ENCODE measurements at regions not wholly inside any gene's neighbourhood (a gene's known extent, or its start where the extent isn't known, plus 50 kb on each side); places are given as distances from the start of the nearest gene placed in this dataset.
"Not testable (repeated sequence)": the region's sequence is repeated elsewhere in the genome, so short reads cannot be mapped to it uniquely, and the experiment has no call there.

- no peak for TF ChIP-seq CTCF (IDR thresholded peaks at IDR 0.05; ENCODE audit: low read length)
- no peak for TF ChIP-seq EZH2phosphoT487 (IDR thresholded peaks at IDR 0.05; ENCODE audit: low read length)
- TF ChIP-seq EZH2 (optimal IDR thresholded peaks at IDR 0.05; ENCODE audit: low read depth, low read length) = no peak
- H3K4me1 ChIP-seq (ENCODE audit: low read length) = 0 out of 2 replicates have a peak, but pooled peaks cover 7% of the 10 kb centered on the region
- peak overlapping the region; percentile 62 for H3K4me2 ChIP-seq (ENCODE audit: low read depth, low read length)
- H3K79me2 ChIP-seq (ENCODE audit: low read length) = no peaks in the 10 kb centered on the region
- H3K9me2 ChIP-seq (replicated peaks; ENCODE audit: insufficient read depth, low read length) = no peaks in the 10 kb centered on the region
- peak overlapping the region; percentile 63 for H3K4me3 ChIP-seq (ENCODE audit: low read length)
- H3K27me3 ChIP-seq (replicated peaks; ENCODE audit: insufficient read depth, low read length) = no peaks in the 10 kb centered on the region
- no peaks in the 10 kb centered on the region for H4K20me1 ChIP-seq (ENCODE audit: insufficient read depth, low read length)
- H3F3A ChIP-seq (ENCODE audit: insufficient read depth, low read length) = peaks cover 16% of the 10 kb centered on the region
- H3K9ac ChIP-seq (ENCODE audit: low read length) = peak overlapping the region; percentile 41
- no peaks in the 10 kb centered on the region for H3K36me3 ChIP-seq (replicated peaks; ENCODE audit: insufficient read depth, low read length)
- no peaks in the 10 kb centered on the region for H3K9me3 ChIP-seq (replicated peaks; ENCODE audit: insufficient read depth, low read length)
- DNase-seq = peak; percentile 64
- H2AFZ ChIP-seq (ENCODE audit: low read length) = peak overlapping the region; percentile 87
- peak overlapping the region; percentile 79 for H3K27ac ChIP-seq (ENCODE audit: low read length)
These were observed 80.4 kb upstream of the ZNF184 start for GRCh38 chr6:27553123-27553904.

GRCh38 chr6:27551607-27552006, 78.7 kb upstream of the ZNF184 start:
- Histone ChIP-seq H3K79me2 (ENCODE audit: low read length) (no peaks in the 10 kb centered on the region), H3F3A (ENCODE audit: insufficient read depth, low read length) (peaks cover 16% of the 10 kb centered on the region), H3K9me3 (replicated peaks; ENCODE audit: insufficient read depth, low read length) (no peaks in the 10 kb centered on the region), H3K27me3 (replicated peaks; ENCODE audit: insufficient read depth, low read length) (no peaks in the 10 kb centered on the region), H3K27ac (ENCODE audit: low read length) (no peak overlapping the region), H2AFZ (ENCODE audit: low read length) (no peak overlapping the region), H3K4me1 (ENCODE audit: low read length) (0 out of 2 replicates have a peak, but pooled peaks cover 7% of the 10 kb centered on the region), H3K36me3 (replicated peaks; ENCODE audit: insufficient read depth, low read length) (no peaks in the 10 kb centered on the region), H3K9ac (ENCODE audit: low read length) (no peak overlapping the region), H3K9me2 (replicated peaks; ENCODE audit: insufficient read depth, low read length) (no peaks in the 10 kb centered on the region), H4K20me1 (ENCODE audit: insufficient read depth, low read length) (no peaks in the 10 kb centered on the region), H3K4me2 (ENCODE audit: low read depth, low read length) (no peak overlapping the region), H3K4me3 (ENCODE audit: low read length) (no peak overlapping the region)
- TF ChIP-seq CTCF (IDR thresholded peaks at IDR 0.05; ENCODE audit: low read length) (no peak), EZH2phosphoT487 (IDR thresholded peaks at IDR 0.05; ENCODE audit: low read length) (no peak), EZH2 (optimal IDR thresholded peaks at IDR 0.05; ENCODE audit: low read depth, low read length) (no peak)
- DNase-seq = no peak

- no peaks in the 10 kb centered on the region for H4K20me1 ChIP-seq (ENCODE audit: insufficient read depth, low read length)
- H3K27ac ChIP-seq (ENCODE audit: low read length) = no peak overlapping the region
- H3K27me3 ChIP-seq (replicated peaks; ENCODE audit: insufficient read depth, low read length) = no peaks in the 10 kb centered on the region
- no peaks in the 10 kb centered on the region for H3K9me2 ChIP-seq (replicated peaks; ENCODE audit: insufficient read depth, low read length)
- DNase-seq = no peak
- H3K9me3 ChIP-seq (replicated peaks; ENCODE audit: insufficient read depth, low read length) = no peaks in the 10 kb centered on the region
- H3K79me2 ChIP-seq (ENCODE audit: low read length) = no peaks in the 10 kb centered on the region
- H3K36me3 ChIP-seq (replicated peaks; ENCODE audit: insufficient read depth, low read length) = no peaks in the 10 kb centered on the region
- no peak overlapping the region for H3K9ac ChIP-seq (ENCODE audit: low read length)
- peaks cover 16% of the 10 kb centered on the region for H3F3A ChIP-seq (ENCODE audit: insufficient read depth, low read length)
- H3K4me1 ChIP-seq (ENCODE audit: low read length) = 0 out of 2 replicates have a peak, but pooled peaks cover 7% of the 10 kb centered on the region
- TF ChIP-seq EZH2 (optimal IDR thresholded peaks at IDR 0.05; ENCODE audit: low read depth, low read length) (no peak), EZH2phosphoT487 (IDR thresholded peaks at IDR 0.05; ENCODE audit: low read length) (no peak), CTCF (IDR thresholded peaks at IDR 0.05; ENCODE audit: low read length) (no peak)
- H3K4me3 ChIP-seq (ENCODE audit: low read length) = no peak overlapping the region
- no peak overlapping the region for H3K4me2 ChIP-seq (ENCODE audit: low read depth, low read length)
- H2AFZ ChIP-seq (ENCODE audit: low read length) = no peak overlapping the region
These were observed 77.8 kb upstream of the ZNF184 start for GRCh38 chr6:27550692-27551091.

GRCh38 chr6:27549241-27549598, 76.3 kb upstream of the ZNF184 start:
- DNase-seq = not testable (repeated sequence)

More at GRCh38 chr6:27549241-27549598, 76.3 kb upstream of the ZNF184 start:
- H3K79me2 ChIP-seq (ENCODE audit: low read length); H3K9ac ChIP-seq (ENCODE audit: low read length); H3K27ac ChIP-seq (ENCODE audit: low read length); H3K36me3 ChIP-seq (replicated peaks; ENCODE audit: insufficient read depth, low read length); H3K4me1 ChIP-seq (ENCODE audit: low read length); H3K9me2 ChIP-seq (replicated peaks; ENCODE audit: insufficient read depth, low read length); H4K20me1 ChIP-seq (ENCODE audit: insufficient read depth, low read length); H3K4me2 ChIP-seq (ENCODE audit: low read depth, low read length); H2AFZ ChIP-seq (ENCODE audit: low read length); H3K4me3 ChIP-seq (ENCODE audit: low read length); H3K27me3 ChIP-seq (replicated peaks; ENCODE audit: insufficient read depth, low read length); H3K9me3 ChIP-seq (replicated peaks; ENCODE audit: insufficient read depth, low read length): not testable (repeated sequence)
- H3F3A ChIP-seq (ENCODE audit: insufficient read depth, low read length) = peaks cover 16% of the 10 kb centered on the region
